ENCODE measurements at regions not wholly inside any gene's neighbourhood (a gene's known extent, or its start where the extent isn't known, plus 50 kb on each side); places are given as distances from the start of the nearest gene placed in this dataset.

- no peak for DNase-seq (ENCODE audit: low read depth in 2 of 2)
Observed at GRCh38 chr5:88487066-88487465, 218.4 kb upstream of the TMEM161B start.

GRCh38 chr5:88486431-88486830, 217.8 kb upstream of the TMEM161B start:
- DNase-seq (ENCODE audit: low read depth in 2 of 2), result no peak

GRCh38 chr5:88485531-88485930, 216.9 kb upstream of the TMEM161B start:
- no peak for DNase-seq (ENCODE audit: low read depth in 2 of 2)

- no peak for DNase-seq (ENCODE audit: low read depth in 2 of 2)
Observed at GRCh38 chr5:88483964-88484672, 215.5 kb upstream of the TMEM161B start.

- DNase-seq (ENCODE audit: low read depth in 2 of 2), result no peak
Observed at GRCh38 chr5:88480801-88481499, 212.3 kb upstream of the TMEM161B start.

- DNase-seq (ENCODE audit: low read depth in 2 of 2), result no peak
Observed at GRCh38 chr5:88480245-88480644, 211.6 kb upstream of the TMEM161B start.

- DNase-seq (ENCODE audit: low read depth in 2 of 2), result no peak
Observed at GRCh38 chr5:88474574-88474973, 205.9 kb upstream of the TMEM161B start.

- no peak for DNase-seq (ENCODE audit: low read depth in 2 of 2)
Observed at GRCh38 chr5:88470745-88471144, 202.1 kb upstream of the TMEM161B start.

GRCh38 chr5:88459971-88460370, 191.3 kb upstream of the TMEM161B start:
- DNase-seq (ENCODE audit: low read depth in 2 of 2), result no peak

- no peak for DNase-seq (ENCODE audit: low read depth in 2 of 2)
Observed at GRCh38 chr5:88452820-88453219, 184.2 kb upstream of the TMEM161B start.

GRCh38 chr5:88450239-88450638, 181.6 kb upstream of the TMEM161B start:
- DNase-seq (ENCODE audit: low read depth in 2 of 2), result no peak

- DNase-seq (ENCODE audit: low read depth in 2 of 2), result no peak
Observed at GRCh38 chr5:88438006-88438405, 169.4 kb upstream of the TMEM161B start.

- no peak for DNase-seq (ENCODE audit: low read depth in 2 of 2)
Observed at GRCh38 chr5:88436290-88436689, 167.6 kb upstream of the TMEM161B start.

GRCh38 chr5:88428633-88429032, 160.0 kb upstream of the TMEM161B start:
- DNase-seq (ENCODE audit: low read depth in 2 of 2), result no peak

GRCh38 chr5:88426441-88426840, 157.8 kb upstream of the TMEM161B start:
- DNase-seq (ENCODE audit: low read depth in 2 of 2), result no peak

GRCh38 chr5:88425124-88425523, 156.5 kb upstream of the TMEM161B start:
- DNase-seq (ENCODE audit: low read depth in 2 of 2), result no peak

GRCh38 chr5:88419931-88420330, 151.3 kb upstream of the TMEM161B start:
- no peak for DNase-seq (ENCODE audit: low read depth in 2 of 2)

GRCh38 chr5:88407341-88407740, 138.7 kb upstream of the TMEM161B start:
- no peak for DNase-seq (ENCODE audit: low read depth in 2 of 2)

- DNase-seq (ENCODE audit: low read depth in 2 of 2), result no peak
Observed at GRCh38 chr5:88405783-88406182, 137.1 kb upstream of the TMEM161B start.

GRCh38 chr5:88404405-88404804, 135.8 kb upstream of the TMEM161B start:
- DNase-seq (ENCODE audit: low read depth in 2 of 2), result no peak

GRCh38 chr5:88401686-88402085, 133.0 kb upstream of the TMEM161B start:
- DNase-seq (ENCODE audit: low read depth in 2 of 2), result no peak

- no peak for DNase-seq (ENCODE audit: low read depth in 2 of 2)
Observed at GRCh38 chr5:88401228-88401627, 132.6 kb upstream of the TMEM161B start.

GRCh38 chr5:88399561-88399960, 130.9 kb upstream of the TMEM161B start:
- no peak for DNase-seq (ENCODE audit: low read depth in 2 of 2)

- no peak for DNase-seq (ENCODE audit: low read depth in 2 of 2)
Observed at GRCh38 chr5:88398316-88398715, 129.7 kb upstream of the TMEM161B start.
